GM23338 (cell line): ENCODE measurements at regions not wholly inside any gene's neighbourhood (a gene's known extent, or its start where the extent isn't known, plus 50 kb on each side); places are given as distances from the start of the nearest gene placed in this dataset.

Experiments used
- ATAC-seq: fragments of 200-7000 bp; cut with Tn5 transposase; 3 replicates; pipeline ENCODE4 v1.9.1; 2020
- DNase-seq: peaks from one replicate; pipeline ENCODE4 v3.0.0-alpha.2; 2015; ENCODE audit warnings: low spot score
- H2AFZ ChIP-seq: fragments of 200-600 bp; sonication (generic); 2 replicates; pipeline ENCODE4 v1.8.0; 2016; ENCODE audit warnings: antibody characterized with exemption, mild to moderate bottlenecking, moderate library complexity
- H3F3A ChIP-seq: fragments of 200-600 bp; sonication (generic); replicated peaks from 2 replicates; pipeline ENCODE4 v1.8.0; 2017; ENCODE audit warnings: antibody characterized with exemption, mixed run types, low read depth
- H3K27ac ChIP-seq: fragments of 200-600 bp; sonication (generic); 2 replicates; pipeline ENCODE4 v1.6.1; 2016; ENCODE audit warnings: low read depth
- H3K27me3 ChIP-seq: fragments of 200-600 bp; sonication (generic); 2 replicates; pipeline ENCODE4 v1.8.0; 2016; ENCODE audit warnings: mild to moderate bottlenecking, mixed run types, moderate library complexity; ENCODE audit not compliant: insufficient read depth
- H3K36me3 ChIP-seq: fragments of 200-600 bp; sonication (generic); 2 replicates; pipeline ENCODE4 v1.8.0; 2016; ENCODE audit warnings: mild to moderate bottlenecking; ENCODE audit not compliant: insufficient read depth
- H3K4me1 ChIP-seq: fragments of 200-600 bp; sonication (generic); 2 replicates; pipeline ENCODE4 v1.8.0; 2016; ENCODE audit warnings: mild to moderate bottlenecking, moderate library complexity; ENCODE audit not compliant: insufficient read depth
- H3K4me2 ChIP-seq: fragments of 200-600 bp; sonication (generic); 2 replicates; pipeline ENCODE4 v1.7.1; 2017; ENCODE audit warnings: mixed run types
- H3K4me3 ChIP-seq: fragments of 200-600 bp; sonication (generic); 2 replicates; pipeline ENCODE4 v1.6.1; 2016; ENCODE audit warnings: mixed run types
- H3K79me2 ChIP-seq: fragments of 200-600 bp; sonication (generic); replicated peaks from 2 replicates; pipeline ENCODE4 v1.8.0; 2017; ENCODE audit warnings: mild to moderate bottlenecking; ENCODE audit not compliant: insufficient read depth
- H3K9me2 ChIP-seq: fragments of 200-600 bp; sonication (generic); 2 replicates; pipeline ENCODE4 v1.8.0; 2017; ENCODE audit not compliant: insufficient read depth
- H4K20me1 ChIP-seq: fragments of 200-600 bp; sonication (generic); replicated peaks from 2 replicates; pipeline ENCODE4 v1.8.0; 2017; ENCODE audit warnings: mild to moderate bottlenecking; ENCODE audit not compliant: insufficient read depth
- H3K27ac Mint-ChIP-seq: 2 replicates; pipeline ENCODE4 v1.8.0; 2020; ENCODE audit warnings: inconsistent platforms, mild to moderate bottlenecking, moderate library complexity, mixed read lengths
- H3K27me3 Mint-ChIP-seq: 3 replicates; pipeline ENCODE4 v1.8.0; 2022; ENCODE audit warnings: low read depth, mild to moderate bottlenecking, moderate library complexity, mixed read lengths, inconsistent platforms; ENCODE audit not compliant: insufficient read depth, poor library complexity
- H3K36me3 Mint-ChIP-seq: 3 replicates; pipeline ENCODE4 v1.8.0; 2021; ENCODE audit warnings: low read depth, mild to moderate bottlenecking, inconsistent platforms, moderate library complexity, mixed read lengths
- H3K4me1 Mint-ChIP-seq: 3 replicates; pipeline ENCODE4 v1.8.0; 2020; ENCODE audit warnings: mild to moderate bottlenecking, inconsistent platforms, mixed read lengths
- H3K4me3 Mint-ChIP-seq: 3 replicates; pipeline ENCODE4 v1.8.0; 2021; ENCODE audit warnings: moderate library complexity, mild to moderate bottlenecking, inconsistent platforms, mixed read lengths
- H3K9me3 Mint-ChIP-seq: 3 replicates; pipeline ENCODE4 v1.8.0; 2020; ENCODE audit warnings: moderate library complexity, mild to moderate bottlenecking, inconsistent platforms, mixed read lengths
- CREB1 ChIP-seq: fragments of 250-450 bp; sonication (Bioruptor Pico); IDR thresholded peaks from 2 replicates; pipeline ENCODE4 v1.5.0; 2020; ENCODE audit warnings: low read depth, mild to moderate bottlenecking, moderate library complexity
- EZH2phosphoT487 ChIP-seq: fragments of 200-600 bp; sonication (generic); IDR thresholded peaks from one replicate; pipeline ENCODE4 v1.8.1; 2018; ENCODE audit warnings: antibody characterized with exemption; ENCODE audit not compliant: unreplicated experiment
- JUNB ChIP-seq: IDR thresholded peaks from one replicate; pipeline ENCODE4 v1.6.1; 2016; ENCODE audit warnings: antibody characterized with exemption; ENCODE audit not compliant: unreplicated experiment
- NANOG ChIP-seq: IDR thresholded peaks from 2 replicates; pipeline ENCODE4 v1.6.1; 2016; ENCODE audit warnings: antibody characterized with exemption, borderline replicate concordance
- POLR2AphosphoS5 ChIP-seq: IDR thresholded peaks from 2 replicates; pipeline ENCODE4 v1.6.1; 2016; ENCODE audit warnings: antibody characterized with exemption, low read depth
- REST ChIP-seq: IDR thresholded peaks from one replicate; pipeline ENCODE4 v1.6.1; 2018; ENCODE audit warnings: antibody characterized with exemption; ENCODE audit not compliant: unreplicated experiment
- STAT1 ChIP-seq: IDR thresholded peaks from one replicate; pipeline ENCODE4 v1.6.1; 2016; ENCODE audit warnings: antibody characterized with exemption; ENCODE audit not compliant: unreplicated experiment
- ZNF114 ChIP-seq: fragments of 250-450 bp; sonication (Bioruptor Pico); IDR thresholded peaks from 2 replicates; pipeline ENCODE4 v1.5.0; 2020; ENCODE audit warnings: mild to moderate bottlenecking, moderate library complexity
- ZNF331 ChIP-seq: fragments of 250-450 bp; sonication (Bioruptor Pico); IDR thresholded peaks from 2 replicates; pipeline ENCODE4 v1.5.0; 2020; ENCODE audit warnings: low read depth, mild to moderate bottlenecking, moderate library complexity
- TF ChIP-seq, protein P1 (sequence below): fragments of 250-450 bp; sonication (Bioruptor Pico); IDR thresholded peaks from 2 replicates; pipeline ENCODE4 v1.5.0; 2020; ENCODE audit warnings: mild to moderate bottlenecking, moderate library complexity
- TF ChIP-seq, protein P2 (sequence below): IDR thresholded peaks from 2 replicates; pipeline ENCODE4 v1.6.1; 2016; ENCODE audit warnings: antibody characterized with exemption

DNA sequence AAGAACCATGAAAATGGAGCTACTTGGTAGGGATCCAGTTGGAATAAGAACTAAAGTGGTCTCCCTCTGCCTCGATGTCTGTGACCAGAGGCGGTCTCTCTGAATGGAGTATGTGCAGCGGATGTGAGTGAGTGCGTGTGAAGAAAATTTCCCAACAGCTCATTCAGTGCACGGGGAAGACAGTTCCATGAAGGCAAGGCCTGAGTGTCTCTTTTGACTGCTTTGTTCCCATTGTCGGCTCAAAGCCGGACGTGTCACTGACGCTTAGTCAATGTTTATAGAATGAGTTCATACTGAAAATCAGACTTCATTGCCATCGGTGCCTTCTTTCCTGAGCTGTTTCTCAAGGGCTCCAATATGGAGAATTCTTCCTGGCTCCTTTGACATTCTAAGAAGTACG, 55.3 kb upstream of the GRB10 start (continued):
- TF ChIP-seq, protein P1, sequence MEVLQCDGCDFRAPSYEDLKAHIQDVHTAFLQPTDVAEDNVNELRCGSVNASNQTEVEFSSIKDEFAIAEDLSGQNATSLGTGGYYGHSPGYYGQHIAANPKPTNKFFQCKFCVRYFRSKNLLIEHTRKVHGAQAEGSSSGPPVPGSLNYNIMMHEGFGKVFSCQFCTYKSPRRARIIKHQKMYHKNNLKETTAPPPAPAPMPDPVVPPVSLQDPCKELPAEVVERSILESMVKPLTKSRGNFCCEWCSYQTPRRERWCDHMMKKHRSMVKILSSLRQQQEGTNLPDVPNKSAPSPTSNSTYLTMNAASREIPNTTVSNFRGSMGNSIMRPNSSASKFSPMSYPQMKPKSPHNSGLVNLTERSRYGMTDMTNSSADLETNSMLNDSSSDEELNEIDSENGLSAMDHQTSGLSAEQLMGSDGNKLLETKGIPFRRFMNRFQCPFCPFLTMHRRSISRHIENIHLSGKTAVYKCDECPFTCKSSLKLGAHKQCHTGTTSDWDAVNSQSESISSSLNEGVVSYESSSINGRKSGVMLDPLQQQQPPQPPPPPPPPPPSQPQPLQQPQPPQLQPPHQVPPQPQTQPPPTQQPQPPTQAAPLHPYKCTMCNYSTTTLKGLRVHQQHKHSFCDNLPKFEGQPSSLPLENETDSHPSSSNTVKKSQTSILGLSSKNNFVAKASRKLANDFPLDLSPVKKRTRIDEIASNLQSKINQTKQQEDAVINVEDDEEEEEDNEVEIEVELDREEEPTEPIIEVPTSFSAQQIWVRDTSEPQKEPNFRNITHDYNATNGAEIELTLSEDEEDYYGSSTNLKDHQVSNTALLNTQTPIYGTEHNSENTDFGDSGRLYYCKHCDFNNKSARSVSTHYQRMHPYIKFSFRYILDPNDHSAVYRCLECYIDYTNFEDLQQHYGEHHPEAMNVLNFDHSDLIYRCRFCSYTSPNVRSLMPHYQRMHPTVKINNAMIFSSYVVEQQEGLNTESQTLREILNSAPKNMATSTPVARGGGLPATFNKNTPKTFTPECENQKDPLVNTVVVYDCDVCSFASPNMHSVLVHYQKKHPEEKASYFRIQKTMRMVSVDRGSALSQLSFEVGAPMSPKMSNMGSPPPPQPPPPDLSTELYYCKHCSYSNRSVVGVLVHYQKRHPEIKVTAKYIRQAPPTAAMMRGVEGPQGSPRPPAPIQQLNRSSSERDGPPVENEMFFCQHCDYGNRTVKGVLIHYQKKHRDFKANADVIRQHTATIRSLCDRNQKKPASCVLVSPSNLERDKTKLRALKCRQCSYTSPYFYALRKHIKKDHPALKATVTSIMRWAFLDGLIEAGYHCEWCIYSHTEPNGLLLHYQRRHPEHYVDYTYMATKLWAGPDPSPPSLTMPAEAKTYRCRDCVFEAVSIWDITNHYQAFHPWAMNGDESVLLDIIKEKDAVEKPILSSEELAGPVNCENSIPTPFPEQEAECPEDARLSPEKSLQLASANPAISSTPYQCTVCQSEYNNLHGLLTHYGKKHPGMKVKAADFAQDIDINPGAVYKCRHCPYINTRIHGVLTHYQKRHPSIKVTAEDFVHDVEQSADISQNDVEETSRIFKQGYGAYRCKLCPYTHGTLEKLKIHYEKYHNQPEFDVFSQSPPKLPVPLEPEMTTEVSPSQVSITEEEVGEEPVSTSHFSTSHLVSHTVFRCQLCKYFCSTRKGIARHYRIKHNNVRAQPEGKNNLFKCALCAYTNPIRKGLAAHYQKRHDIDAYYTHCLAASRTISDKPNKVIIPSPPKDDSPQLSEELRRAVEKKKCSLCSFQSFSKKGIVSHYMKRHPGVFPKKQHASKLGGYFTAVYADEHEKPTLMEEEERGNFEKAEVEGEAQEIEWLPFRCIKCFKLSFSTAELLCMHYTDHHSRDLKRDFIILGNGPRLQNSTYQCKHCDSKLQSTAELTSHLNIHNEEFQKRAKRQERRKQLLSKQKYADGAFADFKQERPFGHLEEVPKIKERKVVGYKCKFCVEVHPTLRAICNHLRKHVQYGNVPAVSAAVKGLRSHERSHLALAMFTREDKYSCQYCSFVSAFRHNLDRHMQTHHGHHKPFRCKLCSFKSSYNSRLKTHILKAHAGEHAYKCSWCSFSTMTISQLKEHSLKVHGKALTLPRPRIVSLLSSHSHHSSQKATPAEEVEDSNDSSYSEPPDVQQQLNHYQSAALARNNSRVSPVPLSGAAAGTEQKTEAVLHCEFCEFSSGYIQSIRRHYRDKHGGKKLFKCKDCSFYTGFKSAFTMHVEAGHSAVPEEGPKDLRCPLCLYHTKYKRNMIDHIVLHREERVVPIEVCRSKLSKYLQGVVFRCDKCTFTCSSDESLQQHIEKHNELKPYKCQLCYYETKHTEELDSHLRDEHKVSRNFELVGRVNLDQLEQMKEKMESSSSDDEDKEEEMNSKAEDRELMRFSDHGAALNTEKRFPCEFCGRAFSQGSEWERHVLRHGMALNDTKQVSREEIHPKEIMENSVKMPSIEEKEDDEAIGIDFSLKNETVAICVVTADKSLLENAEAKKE: no peak
- TF ChIP-seq CREB1 (CRISPR knock-in tag): no peak
- TF ChIP-seq EZH2phosphoT487: no peak
- TF ChIP-seq, protein P2, sequence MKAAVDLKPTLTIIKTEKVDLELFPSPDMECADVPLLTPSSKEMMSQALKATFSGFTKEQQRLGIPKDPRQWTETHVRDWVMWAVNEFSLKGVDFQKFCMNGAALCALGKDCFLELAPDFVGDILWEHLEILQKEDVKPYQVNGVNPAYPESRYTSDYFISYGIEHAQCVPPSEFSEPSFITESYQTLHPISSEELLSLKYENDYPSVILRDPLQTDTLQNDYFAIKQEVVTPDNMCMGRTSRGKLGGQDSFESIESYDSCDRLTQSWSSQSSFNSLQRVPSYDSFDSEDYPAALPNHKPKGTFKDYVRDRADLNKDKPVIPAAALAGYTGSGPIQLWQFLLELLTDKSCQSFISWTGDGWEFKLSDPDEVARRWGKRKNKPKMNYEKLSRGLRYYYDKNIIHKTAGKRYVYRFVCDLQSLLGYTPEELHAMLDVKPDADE: no peak
- no peak for TF ChIP-seq NANOG

DNA sequence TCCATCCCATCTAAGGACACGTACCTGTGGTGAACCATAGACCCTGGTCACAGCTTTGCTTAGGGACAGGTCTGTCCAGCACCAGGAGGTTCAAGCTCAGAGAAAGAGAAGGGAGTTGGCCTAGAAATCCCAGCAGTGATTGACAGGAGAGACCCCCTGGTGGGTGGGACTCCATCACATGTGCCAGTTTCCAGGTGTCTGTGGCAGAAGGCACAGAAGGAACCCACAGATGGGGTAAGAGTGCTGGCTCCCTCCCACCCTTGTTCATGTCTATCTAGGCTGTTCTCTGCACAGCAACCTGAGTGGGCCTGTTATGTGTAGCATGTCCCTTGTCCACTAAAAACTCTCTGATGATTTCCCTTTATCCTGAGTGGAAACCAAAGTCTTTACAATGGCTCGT, 54.0 kb upstream of the GRB10 start:
- DNase-seq (no peak), ATAC-seq (no peak)
- Histone ChIP-seq H3K4me1 (no peaks in the 10 kb centered on the region), H3K79me2 (no peaks in the 10 kb centered on the region), H3K27ac (no peak overlapping the region), H2AFZ (no peak overlapping the region), H3K4me3 (no peak overlapping the region), H3F3A (no peaks in the 10 kb centered on the region), H3K9me2 (peaks cover 29% of the 10 kb centered on the region), H3K4me2 (no peak overlapping the region), H4K20me1 (no peaks in the 10 kb centered on the region), H3K36me3 (no peaks in the 10 kb centered on the region), H3K27me3 (no peaks in the 10 kb centered on the region)
- Mint-ChIP-seq H3K36me3 (no peaks in the 10 kb centered on the region; the same call in 2 of the 3 replicates), H3K27ac (no peak overlapping the region), H3K4me3 (no peak overlapping the region), H3K9me3 (no peaks in the 10 kb centered on the region; the same call in 2 of the 3 replicates), H3K4me1 (peaks cover 4% of the 10 kb centered on the region; the same call in 1 of the 3 replicates), H3K27me3 (peaks cover 3% of the 10 kb centered on the region)
- TF ChIP-seq ZNF114 (CRISPR knock-in tag) (no peak), CREB1 (CRISPR knock-in tag) (no peak), ZNF331 (CRISPR knock-in tag) (no peak), NANOG (no peak), POLR2AphosphoS5 (no peak), STAT1 (no peak), EZH2phosphoT487 (no peak), JUNB (no peak), REST (no peak)
- TF ChIP-seq, protein P2: no peak
